Duodenal mucosa (tissue), 2 donors: ENCODE measurements at regions not wholly inside any gene's neighbourhood (a gene's known extent, or its start where the extent isn't known, plus 50 kb on each side); places are given as distances from the start of the nearest gene placed in this dataset.

Source experiments
- H3K27ac ChIP-seq: one replicate; pipeline ENCODE4 v1.7.0; 2013; ENCODE audit warnings: low read depth, low read length
- H3K27me3 ChIP-seq, 2 donors: one replicate each; pipeline ENCODE4 v1.7.0; 2013; ENCODE audit warnings: low read length in 2 of 2, control low read depth in 1 of 2; ENCODE audit not compliant: insufficient read depth in 2 of 2, control insufficient read depth in 1 of 2
- H3K36me3 ChIP-seq, 2 donors: one replicate each; pipeline ENCODE4 v1.7.0; 2013; ENCODE audit warnings: low read length in 2 of 2, control low read depth in 1 of 2; ENCODE audit not compliant: insufficient read depth in 2 of 2, control insufficient read depth in 1 of 2
- H3K4me1 ChIP-seq, 2 donors: one replicate each; pipeline ENCODE4 v1.7.0; 2013; ENCODE audit warnings: low read length in 2 of 2, control low read depth in 1 of 2; ENCODE audit not compliant: insufficient read depth in 2 of 2, control insufficient read depth in 1 of 2
- H3K4me3 ChIP-seq, 2 donors: one replicate each; pipeline ENCODE4 v1.7.0; 2013; ENCODE audit warnings: low read length in 2 of 2, low read depth in 1 of 2
- H3K9ac ChIP-seq, 2 donors: one replicate each; pipeline ENCODE4 v1.7.0; 2013; ENCODE audit warnings: low read length in 2 of 2, low read depth in 1 of 2
- H3K9me3 ChIP-seq, 2 donors: one replicate each; pipeline ENCODE4 v1.7.0; 2013; ENCODE audit warnings: low read length in 2 of 2, control low read depth in 1 of 2; ENCODE audit not compliant: control insufficient read depth in 1 of 2

DNA sequence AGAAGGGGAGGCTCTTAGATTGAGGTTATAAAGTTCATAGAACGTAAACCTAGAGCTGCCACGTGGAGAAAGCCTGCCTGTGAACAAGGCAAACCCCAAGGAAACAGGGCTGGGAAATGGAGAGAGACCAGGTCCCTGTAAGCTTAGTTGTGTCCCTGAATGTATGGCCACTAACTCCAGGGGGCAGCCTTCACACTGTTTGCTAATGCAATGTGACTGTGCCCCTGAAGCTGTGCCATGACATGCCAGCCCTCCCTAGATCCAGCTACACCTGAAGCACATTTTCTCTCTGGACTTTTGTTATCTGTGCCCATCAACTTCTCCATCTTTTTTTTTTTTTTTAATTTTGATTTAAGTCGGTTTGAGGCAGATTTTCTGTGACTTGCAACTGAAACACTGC is 60.6 kb upstream of the TMCC3 start:
- H3K36me3 ChIP-seq, result no peaks in the 10 kb centered on the region
- no peak overlapping the region for H3K4me3 ChIP-seq
- no peak overlapping the region for H3K27ac ChIP-seq
- no peaks in the 10 kb centered on the region for H3K4me1 ChIP-seq
- no peaks in the 10 kb centered on the region for H3K9me3 ChIP-seq
- H3K27me3 ChIP-seq, result no peaks in the 10 kb centered on the region
- no peak overlapping the region for H3K9ac ChIP-seq

DNA sequence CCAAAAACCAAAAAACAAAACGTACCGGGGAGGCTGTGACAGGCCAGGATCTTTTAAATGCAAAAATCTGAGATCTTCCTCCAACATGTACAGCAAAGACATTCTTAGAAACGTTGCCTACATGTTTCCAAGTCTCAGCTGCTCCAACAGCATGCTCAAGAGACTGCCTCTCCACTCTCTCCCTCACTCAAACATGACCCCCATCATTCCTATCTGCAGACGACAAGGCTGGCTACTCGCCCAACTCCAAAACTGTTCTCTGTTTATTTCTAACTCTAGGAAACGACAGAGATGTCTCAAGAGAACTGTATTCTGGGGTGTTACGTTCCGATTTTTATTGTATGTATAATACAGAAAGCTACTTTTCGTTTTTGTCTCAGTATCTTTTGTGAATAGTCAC is 57.5 kb upstream of the TMCC3 start:
- H3K27me3 ChIP-seq, result no peaks in the 10 kb centered on the region
- H3K4me1 ChIP-seq, result no peaks in the 10 kb centered on the region
- no peaks in the 10 kb centered on the region for H3K9me3 ChIP-seq
- no peak overlapping the region for H3K27ac ChIP-seq
- H3K36me3 ChIP-seq, result no peaks in the 10 kb centered on the region
- no peak overlapping the region for H3K4me3 ChIP-seq
- H3K9ac ChIP-seq, result no peak overlapping the region

DNA sequence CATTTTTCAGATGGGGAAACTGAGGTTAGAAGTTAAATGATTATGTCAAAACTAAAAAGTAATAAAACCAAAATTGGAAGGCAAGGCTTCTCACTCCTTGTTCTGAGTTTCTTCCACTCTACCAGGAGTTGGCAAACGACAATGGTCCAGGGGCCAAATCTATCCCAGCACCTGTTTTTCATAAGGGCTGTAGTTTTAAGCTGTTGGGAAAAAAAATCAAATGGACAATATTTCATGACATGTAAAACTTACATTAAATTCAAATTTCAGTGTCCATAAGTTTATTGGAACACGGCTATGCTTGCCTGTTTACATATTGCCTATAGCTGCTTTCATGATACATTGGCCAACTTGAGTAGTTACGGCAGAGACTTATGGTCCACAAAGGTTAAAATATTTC is 56.7 kb upstream of the TMCC3 start:
- H3K9ac ChIP-seq, result no peak overlapping the region
- no peaks in the 10 kb centered on the region for H3K36me3 ChIP-seq
- no peaks in the 10 kb centered on the region for H3K4me1 ChIP-seq
- H3K27ac ChIP-seq, result no peak overlapping the region
- H3K4me3 ChIP-seq, result no peak overlapping the region
- H3K9me3 ChIP-seq, result no peaks in the 10 kb centered on the region
- no peaks in the 10 kb centered on the region for H3K27me3 ChIP-seq

DNA sequence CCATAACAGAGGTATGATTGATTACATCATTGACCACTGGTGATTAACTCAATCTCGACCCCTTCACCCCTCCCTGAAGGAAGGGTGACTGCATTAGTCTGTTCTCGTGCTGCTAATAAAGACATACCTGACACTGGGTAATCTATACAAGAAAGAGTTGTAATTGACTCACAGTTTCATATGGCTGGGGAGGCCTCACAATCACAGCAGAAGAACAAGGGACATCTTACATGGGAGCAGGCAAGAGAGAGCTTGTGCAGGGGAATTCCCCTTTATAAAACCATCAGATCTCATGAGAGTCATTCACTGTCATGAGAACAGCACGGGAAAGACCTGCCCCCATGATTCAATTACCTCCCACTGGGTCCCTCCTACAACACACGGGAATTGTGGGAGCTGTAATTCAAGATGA is 55.9 kb upstream of the TMCC3 start:
- no peak overlapping the region for H3K27ac ChIP-seq
- H3K36me3 ChIP-seq, result no peaks in the 10 kb centered on the region
- no peaks in the 10 kb centered on the region for H3K4me1 ChIP-seq

GRCh38 chr12:94705676-94706075 is 55.3 kb upstream of the TMCC3 start:
- Histone ChIP-seq H3K27ac (no peak overlapping the region), H3K27me3 (no peaks in the 10 kb centered on the region), H3K9me3 (no peaks in the 10 kb centered on the region), H3K9ac (no peak overlapping the region), H3K36me3 (no peaks in the 10 kb centered on the region), H3K4me3 (no peak overlapping the region), H3K4me1 (no peaks in the 10 kb centered on the region)

More for the DNA sequence above, 55.9 kb upstream of the TMCC3 start:
- H3K9me3 ChIP-seq, result no peaks in the 10 kb centered on the region
- no peak overlapping the region for H3K9ac ChIP-seq
- no peaks in the 10 kb centered on the region for H3K27me3 ChIP-seq
- no peak overlapping the region for H3K4me3 ChIP-seq

GRCh38 chr12:94704452-94705306 is 54.3 kb upstream of the TMCC3 start:
- H3K9me3 ChIP-seq, result no peaks in the 10 kb centered on the region
- no peak overlapping the region for H3K4me3 ChIP-seq
- no peak overlapping the region for H3K9ac ChIP-seq
- no peak overlapping the region for H3K27ac ChIP-seq
- H3K36me3 ChIP-seq, result no peaks in the 10 kb centered on the region
- H3K27me3 ChIP-seq, result no peaks in the 10 kb centered on the region
- no peaks in the 10 kb centered on the region for H3K4me1 ChIP-seq

GRCh38 chr12:94702696-94703095 is 52.3 kb upstream of the TMCC3 start:
- H3K4me1 ChIP-seq, result no peaks in the 10 kb centered on the region
- no peak overlapping the region for H3K27ac ChIP-seq
- H3K4me3 ChIP-seq, result no peak overlapping the region
- H3K9ac ChIP-seq, result no peak overlapping the region
- H3K9me3 ChIP-seq, result no peaks in the 10 kb centered on the region
- H3K36me3 ChIP-seq, result no peaks in the 10 kb centered on the region
- H3K27me3 ChIP-seq, result no peaks in the 10 kb centered on the region

DNA sequence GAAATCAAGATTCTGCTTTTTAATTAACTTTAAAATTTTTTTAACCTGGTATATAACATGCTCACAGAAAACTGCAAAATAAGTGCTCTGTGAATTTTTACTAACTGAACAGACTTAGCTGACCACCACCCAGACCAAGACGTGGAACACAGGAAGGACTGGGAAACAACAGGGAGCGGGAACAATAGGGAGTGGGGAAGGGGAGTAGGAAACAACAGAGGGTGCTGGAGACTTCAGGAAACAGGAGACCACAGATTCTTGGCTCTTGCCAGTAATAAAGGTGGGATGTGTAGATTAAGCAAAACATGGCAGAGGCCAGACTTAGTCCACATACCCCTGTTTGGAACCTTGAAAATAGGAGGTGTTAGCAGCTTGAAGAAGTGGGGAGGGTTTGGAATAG is 51.4 kb upstream of the TMCC3 start:
- H3K9ac ChIP-seq, result no peak overlapping the region
- H3K4me3 ChIP-seq, result no peak overlapping the region
- no peaks in the 10 kb centered on the region for H3K36me3 ChIP-seq
- no peaks in the 10 kb centered on the region for H3K4me1 ChIP-seq
- no peaks in the 10 kb centered on the region for H3K27me3 ChIP-seq
- no peaks in the 10 kb centered on the region for H3K9me3 ChIP-seq
- no peak overlapping the region for H3K27ac ChIP-seq

- Histone ChIP-seq H3K4me3 (no peak overlapping the region), H3K4me1 (no peaks in the 10 kb centered on the region), H3K27me3 (no peaks in the 10 kb centered on the region), H3K36me3 (no peaks in the 10 kb centered on the region), H3K9ac (no peak overlapping the region), H3K27ac (no peak overlapping the region), H3K9me3 (no peaks in the 10 kb centered on the region)
Observed at GRCh38 chr12:94700662-94701061, 50.3 kb upstream of the TMCC3 start.
